ENCODE measurements at regions not wholly inside any gene's neighbourhood (a gene's known extent, or its start where the extent isn't known, plus 50 kb on each side); places are given as distances from the start of the nearest gene placed in this dataset.

GRCh38 chr10:3312403-3312940, 139.9 kb upstream of the PITRM1 start:
- H3K4me1 ChIP-seq (ENCODE audit: control insufficient read depth, insufficient read depth, low read length) = no peaks in the 10 kb centered on the region; the same call in 1 of the 2 replicates
- POLR2A ChIA-PET (ENCODE audit: unreplicated experiment) = no interaction called here
- H3K79me1 ChIP-seq (ENCODE audit: low read depth in 1 of 2, low read length in 2 of 2) = no peaks in the 10 kb centered on the region
- intact Hi-C loops (cut with micrococcal nuclease) (no loop called here), dilution Hi-C loops (cut with HindIII; ENCODE audit: low sequenced_read_pairs, unreplicated experiment) (no loop called here), in situ Hi-C loops (cut with MboI; ENCODE audit: low sequenced_read_pairs) (no loop called here)
- H3K27me3 ChIP-seq (ENCODE audit: control insufficient read depth, insufficient read depth, low read length) = peaks cover 6% of the 10 kb centered on the region
- no peak overlapping the region for H4K8ac ChIP-seq (ENCODE audit: low read depth in 2 of 2, low read length in 2 of 2)
- no peak overlapping the region for H3K4me2 ChIP-seq (ENCODE audit: low read depth, low read length)
- no peaks in the 10 kb centered on the region for H3K9me1 ChIP-seq (ENCODE audit: insufficient read depth, low read length)
- no peak overlapping the region for H2BK20ac ChIP-seq (ENCODE audit: low read depth, low read length)
- no peak overlapping the region for H3K23ac ChIP-seq (ENCODE audit: low read depth, low read length)
- no peak overlapping the region for H3K27ac ChIP-seq (ENCODE audit: insufficient read depth, low read length)
- no peak overlapping the region for H3K56ac ChIP-seq (ENCODE audit: extremely low read depth, insufficient read depth, low read length)
- no peak overlapping the region for H3K9ac ChIP-seq (ENCODE audit: low read depth, low read length)
- CTCF ChIA-PET = interaction anchor here (1.2 kb wide), 1 partner anchor 9 kb away, joined by 4 read pairs; no protein-coding TSS in a partner anchor
- no peak overlapping the region for H4K91ac ChIP-seq (ENCODE audit: insufficient read depth, low read depth, low read length)
- no peak overlapping the region for H2BK15ac ChIP-seq (ENCODE audit: low read depth, low read length)
- H2AFZ ChIP-seq (replicated peaks; ENCODE audit: low read length, poor library complexity) = no peak overlapping the region
- no peak overlapping the region for H4K5ac ChIP-seq (ENCODE audit: low read depth, low read length)
- no peak overlapping the region for H2AK9ac ChIP-seq (replicated peaks; ENCODE audit: low read depth, low read length, poor library complexity)
- BruUV-seq (replicated peaks) = no TSS peak
- no peak for TF ChIP-seq ELK1 (IDR thresholded peaks at IDR 0.05; ENCODE audit: borderline replicate concordance, low read depth, low read length)
- TF ChIP-seq CHD1 (IDR thresholded peaks at IDR 0.05; ENCODE audit: low read depth, low read length) = no peak
- no peak for TF ChIP-seq USF2 (IDR thresholded peaks at IDR 0.05; ENCODE audit: low read depth, low read length)
- TF ChIP-seq RAD21 (IDR thresholded peaks at IDR 0.05; ENCODE audit: low read length) = no peak
- no peak for TF ChIP-seq MXI1 (IDR thresholded peaks at IDR 0.05; ENCODE audit: borderline replicate concordance, low read depth, low read length)
- TF ChIP-seq RFX5 (IDR thresholded peaks at IDR 0.05; ENCODE audit: low read depth, low read length) = no peak
- TF ChIP-seq POLR2A (IDR thresholded peaks at IDR 0.05; ENCODE audit: low read depth, low read length) = no peak
- TF ChIP-seq CEBPB (IDR thresholded peaks at IDR 0.05; ENCODE audit: low read depth, low read length) = no peak
- no peak for TF ChIP-seq CTCF (conservative IDR thresholded peaks at IDR 0.05; ENCODE audit: low read depth, low read length)
- no peak for TF ChIP-seq BHLHE40 (IDR thresholded peaks at IDR 0.05; ENCODE audit: low read depth, low read length)
- no peak for TF ChIP-seq RCOR1 (IDR thresholded peaks at IDR 0.05; ENCODE audit: insufficient replicate concordance, low read length)
- TF ChIP-seq SMC3 (IDR thresholded peaks at IDR 0.05; ENCODE audit: low read depth, low read length) = no peak
- TF ChIP-seq MAZ (IDR thresholded peaks at IDR 0.05; ENCODE audit: borderline replicate concordance, low read depth, low read length) = no peak
- no peak for TF ChIP-seq FOS (IDR thresholded peaks at IDR 0.05; ENCODE audit: low read depth, low read length)
- TF ChIP-seq NFE2L2 (IDR thresholded peaks at IDR 0.05; ENCODE audit: low read depth, low read length) = no peak
- H3K4me3 ChIP-seq (ENCODE audit: insufficient read depth, low read depth, low read length) = no peak overlapping the region
- H4K20me1 ChIP-seq (ENCODE audit: insufficient read depth, low read length) = no peaks in the 10 kb centered on the region
- H3K9me3 ChIP-seq (ENCODE audit: control insufficient read depth, insufficient read depth, low read length) = peaks cover 7% of the 10 kb centered on the region
- no peaks in the 10 kb centered on the region for H3K36me3 ChIP-seq (ENCODE audit: control insufficient read depth, insufficient read depth, low read length)
- no peak overlapping the region for H3K14ac ChIP-seq (replicated peaks; ENCODE audit: low read depth, low read length)
- H3K4ac ChIP-seq (ENCODE audit: low read depth, low read length) = no peak overlapping the region
- 76% methylated on average over 10 of the region's 12 CpGs; no CpG with 5 or more reads in 1 of the 2 experiments for WGBS, 2 experiments (ENCODE audit: extremely low coverage in 2 of 2, insufficient read length in 1 of 2)
- no peak overlapping the region for H3K18ac ChIP-seq (ENCODE audit: low read depth, low read length)
- no peak overlapping the region for H2BK5ac ChIP-seq (ENCODE audit: low read depth, low read length, poor library complexity, severe bottlenecking)
- H2AK5ac ChIP-seq (ENCODE audit: low read depth, low read length) = no peak overlapping the region
- no peak for ATAC-seq (ENCODE audit: low read depth)
- H2BK120ac ChIP-seq (ENCODE audit: low read depth, low read length) = no peak overlapping the region
- DNase-seq = no peak
